Loucy (cell line): ENCODE measurements at regions not wholly inside any gene's neighbourhood (a gene's known extent, or its start where the extent isn't known, plus 50 kb on each side); places are given as distances from the start of the nearest gene placed in this dataset.

Experiments used
- EZH2phosphoT487 ChIP-seq: fragments of 200-600 bp; IDR thresholded peaks from 2 replicates; pipeline ENCODE4 v1.6.1; 2018; ENCODE audit warnings: antibody characterized with exemption, mild to moderate bottlenecking, moderate library complexity, borderline replicate concordance
- TF ChIP-seq, protein P1 (sequence below): fragments of 200-600 bp; sonication (generic); conservative IDR thresholded peaks from 2 replicates; pipeline ENCODE4 v1.5.1; 2014; ENCODE audit warnings: mild to moderate bottlenecking, antibody characterized with exemption, low read length

- no peak for TF ChIP-seq EZH2phosphoT487
- TF ChIP-seq, protein P1, sequence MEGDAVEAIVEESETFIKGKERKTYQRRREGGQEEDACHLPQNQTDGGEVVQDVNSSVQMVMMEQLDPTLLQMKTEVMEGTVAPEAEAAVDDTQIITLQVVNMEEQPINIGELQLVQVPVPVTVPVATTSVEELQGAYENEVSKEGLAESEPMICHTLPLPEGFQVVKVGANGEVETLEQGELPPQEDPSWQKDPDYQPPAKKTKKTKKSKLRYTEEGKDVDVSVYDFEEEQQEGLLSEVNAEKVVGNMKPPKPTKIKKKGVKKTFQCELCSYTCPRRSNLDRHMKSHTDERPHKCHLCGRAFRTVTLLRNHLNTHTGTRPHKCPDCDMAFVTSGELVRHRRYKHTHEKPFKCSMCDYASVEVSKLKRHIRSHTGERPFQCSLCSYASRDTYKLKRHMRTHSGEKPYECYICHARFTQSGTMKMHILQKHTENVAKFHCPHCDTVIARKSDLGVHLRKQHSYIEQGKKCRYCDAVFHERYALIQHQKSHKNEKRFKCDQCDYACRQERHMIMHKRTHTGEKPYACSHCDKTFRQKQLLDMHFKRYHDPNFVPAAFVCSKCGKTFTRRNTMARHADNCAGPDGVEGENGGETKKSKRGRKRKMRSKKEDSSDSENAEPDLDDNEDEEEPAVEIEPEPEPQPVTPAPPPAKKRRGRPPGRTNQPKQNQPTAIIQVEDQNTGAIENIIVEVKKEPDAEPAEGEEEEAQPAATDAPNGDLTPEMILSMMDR: no peak
These were observed 232.9 kb downstream of the BUD13 start for GRCh38 chr11:116539836-116540418.
